Caco-2 (cell line): ENCODE measurements at regions not wholly inside any gene's neighbourhood (a gene's known extent, or its start where the extent isn't known, plus 50 kb on each side); places are given as distances from the start of the nearest gene placed in this dataset.

ENCODE experiments used
- BruUV-seq: library from RNA; stranded (reverse); fragments of 400-500 nt; replicated peaks from 2 replicates; lab custom pipeline; 2021; lab: Mats Ljungman, UMichigan
- CTCF ChIA-PET: fragments of 300-600 bp; sonication (Branson Sonifier 250); formaldehyde crosslinking; loops from one replicate; lab custom pipeline; 2022; ENCODE audit warnings: antibody characterized with exemption; lab: Charles Lee
- POLR2A ChIA-PET: fragments of 300-600 bp; sonication (Branson Sonifier 250); formaldehyde crosslinking; loops from one replicate; lab custom pipeline; 2022; ENCODE audit warnings: antibody characterized with exemption; lab: Charles Lee
- DNase-seq, 2 experiments: peaks; one replicate each; pipeline versions ENCODE4 v3.0.0 to v3.0.0-alpha.2; 2020 to 2022
- H3K27me3 ChIP-seq: replicated peaks from 2 replicates; pipeline ENCODE4 v1.6.0; 2011; ENCODE audit warnings: low read length; ENCODE audit not compliant: control insufficient read depth, insufficient read depth
- H3K36me3 ChIP-seq: 2 replicates; pipeline ENCODE4 v1.5.1; 2011; ENCODE audit warnings: low read length; ENCODE audit not compliant: control insufficient read depth, insufficient read depth
- H3K4me1 ChIP-seq: fragments of 250-450 bp; sonication (Bioruptor Pico); 2 replicates; pipeline ENCODE4 v1.5.1; 2020; ENCODE audit warnings: mild to moderate bottlenecking
- H3K4me3 ChIP-seq: 2 replicates; pipeline ENCODE4 v1.5.1; 2011; ENCODE audit warnings: low read depth, mild to moderate bottlenecking, control low read depth, low read length
- H3K9me3 ChIP-seq: fragments of 250-450 bp; sonication (Bioruptor Pico); 2 replicates; pipeline ENCODE4 v1.5.1; 2020; ENCODE audit warnings: mild to moderate bottlenecking, moderate library complexity
- H3K27ac Mint-ChIP-seq: one replicate; pipeline ENCODE4 v1.8.0; 2022; ENCODE audit warnings: mixed read lengths; ENCODE audit not compliant: unreplicated experiment
- H3K27me3 Mint-ChIP-seq: one replicate; pipeline ENCODE4 v1.8.0; 2022; ENCODE audit warnings: mixed read lengths; ENCODE audit not compliant: insufficient read depth, unreplicated experiment
- H3K36me3 Mint-ChIP-seq: one replicate; pipeline ENCODE4 v1.8.0; 2022; ENCODE audit warnings: mild to moderate bottlenecking, mixed read lengths; ENCODE audit not compliant: insufficient read depth, unreplicated experiment
- H3K4me1 Mint-ChIP-seq: one replicate; pipeline ENCODE4 v1.8.0; 2022; ENCODE audit warnings: low read depth, mixed read lengths; ENCODE audit not compliant: unreplicated experiment
- H3K4me3 Mint-ChIP-seq: one replicate; pipeline ENCODE4 v1.8.0; 2022; ENCODE audit warnings: mild to moderate bottlenecking, moderate library complexity, mixed read lengths; ENCODE audit not compliant: unreplicated experiment
- H3K9me3 Mint-ChIP-seq: one replicate; pipeline ENCODE4 v1.8.0; 2022; ENCODE audit warnings: mixed read lengths; ENCODE audit not compliant: unreplicated experiment
- intact Hi-C: fragments of 100-400 bp; cut with micrococcal nuclease; formaldehyde crosslinking; loops from one replicate; pipeline ENCODE4 v1.10.0; 2022; ENCODE audit not compliant: unreplicated experiment
- TF ChIP-seq, protein P1 (sequence below), 2 experiments: fragments of 200-600 bp in 1 of 2; IDR thresholded peaks; 1 replicate in 1 of 2; 2 replicates in 1 of 2; pipeline versions ENCODE4 v1.5.1 to v1.8.0; 2011 to 2022; ENCODE audit warnings: antibody characterized with exemption in 1 of 2, control low read depth in 1 of 2, inconsistent platforms in 1 of 2, low read depth in 1 of 2, low read length in 1 of 2, mild to moderate bottlenecking in 1 of 2, moderate library complexity in 1 of 2; ENCODE audit not compliant: insufficient read depth in 1 of 2, severe bottlenecking in 1 of 2, unreplicated experiment in 1 of 2

DNA sequence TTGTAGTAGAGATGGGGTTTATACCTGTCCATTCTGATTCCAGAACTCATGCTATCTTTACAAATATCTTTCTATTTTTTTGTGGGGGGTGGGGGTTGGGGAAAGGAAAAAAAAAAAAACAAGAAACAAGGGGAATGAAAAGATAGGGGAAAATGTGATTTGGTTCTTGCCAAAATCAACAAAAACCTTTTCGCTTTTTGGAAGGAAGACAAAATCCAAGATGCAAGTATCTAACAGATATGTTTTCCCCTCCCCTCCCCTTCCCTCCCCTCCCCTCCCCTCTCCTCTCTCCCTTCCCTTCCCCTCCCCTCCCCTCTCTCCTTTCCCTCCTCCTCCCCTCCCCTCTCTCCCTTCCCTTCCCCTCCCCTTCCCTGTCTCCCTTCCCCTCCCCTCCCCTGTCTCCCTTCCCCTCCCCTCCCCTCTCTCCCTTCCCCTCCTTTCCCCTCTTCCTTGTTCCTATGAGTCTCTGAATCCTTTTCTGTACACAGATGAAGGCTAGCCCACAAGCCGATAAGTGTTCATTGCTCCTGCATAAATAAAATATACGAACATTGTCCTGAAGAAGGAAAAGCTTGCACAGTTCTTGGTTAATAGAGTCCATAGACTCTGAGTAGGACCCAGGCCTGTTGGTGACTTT, 551.9 kb downstream of the EDEM1 start:
- CTCF ChIA-PET: no interaction called here
- POLR2A ChIA-PET: no interaction called here
- no peaks in the 10 kb centered on the region for H3K4me1 ChIP-seq
- Mint-ChIP-seq H3K4me3 (no peak overlapping the region), H3K9me3 (no peaks in the 10 kb centered on the region), H3K4me1 (no peaks in the 10 kb centered on the region), H3K27ac (no peak overlapping the region), H3K27me3 (peaks cover 4% of the 10 kb centered on the region), H3K36me3 (no peaks in the 10 kb centered on the region)
- TF ChIP-seq, protein P1, sequence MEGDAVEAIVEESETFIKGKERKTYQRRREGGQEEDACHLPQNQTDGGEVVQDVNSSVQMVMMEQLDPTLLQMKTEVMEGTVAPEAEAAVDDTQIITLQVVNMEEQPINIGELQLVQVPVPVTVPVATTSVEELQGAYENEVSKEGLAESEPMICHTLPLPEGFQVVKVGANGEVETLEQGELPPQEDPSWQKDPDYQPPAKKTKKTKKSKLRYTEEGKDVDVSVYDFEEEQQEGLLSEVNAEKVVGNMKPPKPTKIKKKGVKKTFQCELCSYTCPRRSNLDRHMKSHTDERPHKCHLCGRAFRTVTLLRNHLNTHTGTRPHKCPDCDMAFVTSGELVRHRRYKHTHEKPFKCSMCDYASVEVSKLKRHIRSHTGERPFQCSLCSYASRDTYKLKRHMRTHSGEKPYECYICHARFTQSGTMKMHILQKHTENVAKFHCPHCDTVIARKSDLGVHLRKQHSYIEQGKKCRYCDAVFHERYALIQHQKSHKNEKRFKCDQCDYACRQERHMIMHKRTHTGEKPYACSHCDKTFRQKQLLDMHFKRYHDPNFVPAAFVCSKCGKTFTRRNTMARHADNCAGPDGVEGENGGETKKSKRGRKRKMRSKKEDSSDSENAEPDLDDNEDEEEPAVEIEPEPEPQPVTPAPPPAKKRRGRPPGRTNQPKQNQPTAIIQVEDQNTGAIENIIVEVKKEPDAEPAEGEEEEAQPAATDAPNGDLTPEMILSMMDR (IDR thresholded peaks at IDR 0.05; ENCODE audit: insufficient read depth in 1 of 2, low read depth in 1 of 2, low read length in 1 of 2, severe bottlenecking in 1 of 2, unreplicated experiment in 1 of 2): no peak
- no peaks in the 10 kb centered on the region for H3K9me3 ChIP-seq
- H3K27me3 ChIP-seq: no peaks in the 10 kb centered on the region
- intact Hi-C loops: loop anchor here (10.0 kb wide), 2 partner anchors 155 to 515 kb away; no protein-coding TSS in a partner anchor
- no peaks in the 10 kb centered on the region for H3K36me3 ChIP-seq
- no peak overlapping the region for H3K4me3 ChIP-seq
- BruUV-seq: no TSS peak
- DNase-seq: no peak

GRCh38 chr3:5739949-5740348, 552.4 kb downstream of the EDEM1 start:
- intact Hi-C loops: loop anchor here (10.0 kb wide), 2 partner anchors 155 to 515 kb away; no protein-coding TSS in a partner anchor
- Histone ChIP-seq H3K4me3 (no peak overlapping the region), H3K4me1 (no peaks in the 10 kb centered on the region), H3K9me3 (no peaks in the 10 kb centered on the region), H3K36me3 (no peaks in the 10 kb centered on the region), H3K27me3 (no peaks in the 10 kb centered on the region)
- CTCF ChIA-PET: no interaction called here
- Mint-ChIP-seq H3K4me1 (no peaks in the 10 kb centered on the region), H3K9me3 (no peaks in the 10 kb centered on the region), H3K27me3 (peaks cover 4% of the 10 kb centered on the region), H3K27ac (no peak overlapping the region), H3K36me3 (no peaks in the 10 kb centered on the region), H3K4me3 (no peak overlapping the region)
- POLR2A ChIA-PET: no interaction called here
- no peak for DNase-seq
- no TSS peak for BruUV-seq
- TF ChIP-seq, protein P1 (IDR thresholded peaks at IDR 0.05; ENCODE audit: insufficient read depth in 1 of 2, low read depth in 1 of 2, low read length in 1 of 2, severe bottlenecking in 1 of 2, unreplicated experiment in 1 of 2): no peak

GRCh38 chr3:5741017-5741416, 553.5 kb downstream of the EDEM1 start:
- BruUV-seq: no TSS peak
- no peaks in the 10 kb centered on the region for H3K9me3 Mint-ChIP-seq

More at GRCh38 chr3:5741017-5741416, 553.5 kb downstream of the EDEM1 start:
- H3K9me3 ChIP-seq: no peaks in the 10 kb centered on the region
- TF ChIP-seq, protein P1 (IDR thresholded peaks at IDR 0.05; ENCODE audit: insufficient read depth in 1 of 2, low read depth in 1 of 2, low read length in 1 of 2, severe bottlenecking in 1 of 2, unreplicated experiment in 1 of 2): no peak
- no peak overlapping the region for H3K4me3 ChIP-seq
- no peaks in the 10 kb centered on the region for H3K36me3 ChIP-seq
- ChIA-PET CTCF (no interaction called here), POLR2A (no interaction called here)
- H3K4me1 ChIP-seq: no peaks in the 10 kb centered on the region
- Mint-ChIP-seq H3K4me1 (no peaks in the 10 kb centered on the region), H3K27me3 (peaks cover 4% of the 10 kb centered on the region), H3K36me3 (no peaks in the 10 kb centered on the region), H3K27ac (no peak overlapping the region), H3K4me3 (no peak overlapping the region)
- DNase-seq: no peak
- H3K27me3 ChIP-seq: no peaks in the 10 kb centered on the region
- intact Hi-C loops: no loop called here
